Right atrium auricular region (tissue), 2 donors: ENCODE measurements at regions not wholly inside any gene's neighbourhood (a gene's known extent, or its start where the extent isn't known, plus 50 kb on each side); places are given as distances from the start of the nearest gene placed in this dataset.
A peak's percentile ranks its signal among the peaks of the same experiment; 100 is the strongest.

Source experiments
- DNase-seq: peaks from one replicate; pipeline ENCODE4 v3.0.0-alpha.2; 2019; ENCODE audit warnings: low spot score
- H3K27ac ChIP-seq, 2 donors: fragments of 200-600 bp; sonication (generic); 1 replicate in 1 of 2; 2 replicates in 1 of 2; pipeline ENCODE4 v1.5.1; 2016 to 2019
- H3K27me3 ChIP-seq, 2 donors: fragments of 200-600 bp; sonication (generic); one replicate each; pipeline versions ENCODE4 v1.5.1 to v1.6.0; 2017 to 2019
- H3K36me3 ChIP-seq: fragments of 200-600 bp; sonication (generic); one replicate; pipeline ENCODE4 v1.5.1; 2016
- H3K4me1 ChIP-seq, 2 donors: fragments of 200-600 bp; sonication (generic); one replicate each; pipeline versions ENCODE4 v1.5.1 to v1.6.0; 2017 to 2019
- H3K4me3 ChIP-seq, 2 donors: fragments of 200-600 bp; sonication (generic); 1 replicate in 1 of 2; 2 replicates in 1 of 2; pipeline ENCODE4 v1.5.1; 2017 to 2019; ENCODE audit warnings: mild to moderate bottlenecking in 1 of 2, moderate library complexity in 1 of 2
- H3K9me3 ChIP-seq, 2 donors: fragments of 200-600 bp; sonication (generic); one replicate each; pipeline ENCODE4 v1.5.1; 2019
- TF ChIP-seq, protein P1 (sequence below), 2 donors: fragments of 200-600 bp; sonication (generic); IDR thresholded peaks; one replicate each; pipeline ENCODE4 v1.5.1; 2019; ENCODE audit warnings: antibody characterized with exemption in 2 of 2

DNA sequence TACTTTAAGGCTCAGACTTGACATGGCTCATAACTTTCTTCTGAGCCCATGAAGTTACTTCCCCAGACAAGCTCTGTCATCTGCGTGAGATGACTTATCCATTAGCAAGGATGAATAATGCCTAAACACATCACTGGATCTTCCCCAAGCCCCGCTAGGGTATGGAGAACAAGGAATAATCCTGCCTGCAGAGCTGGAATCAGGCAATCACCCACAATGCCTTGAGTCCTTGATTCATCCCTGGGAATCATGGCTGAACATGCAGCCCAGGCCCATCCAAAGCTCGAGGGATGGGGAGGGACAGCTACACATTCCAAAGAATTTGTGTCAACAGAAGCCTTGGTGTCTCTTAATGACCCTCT lies 131.7 kb downstream of the PSMG1 start:
- H3K9me3 ChIP-seq, result no peaks in the 10 kb centered on the region
- no peak overlapping the region for H3K4me3 ChIP-seq
- H3K4me1 ChIP-seq, result peaks cover 0 to 27% of the 10 kb centered on the region in 2 donors
- H3K27me3 ChIP-seq, result no peaks in the 10 kb centered on the region
- no peaks in the 10 kb centered on the region for H3K36me3 ChIP-seq
- peak overlapping the region; percentile 29 to 43 for H3K27ac ChIP-seq
- DNase-seq, result no peak
- TF ChIP-seq, protein P1, sequence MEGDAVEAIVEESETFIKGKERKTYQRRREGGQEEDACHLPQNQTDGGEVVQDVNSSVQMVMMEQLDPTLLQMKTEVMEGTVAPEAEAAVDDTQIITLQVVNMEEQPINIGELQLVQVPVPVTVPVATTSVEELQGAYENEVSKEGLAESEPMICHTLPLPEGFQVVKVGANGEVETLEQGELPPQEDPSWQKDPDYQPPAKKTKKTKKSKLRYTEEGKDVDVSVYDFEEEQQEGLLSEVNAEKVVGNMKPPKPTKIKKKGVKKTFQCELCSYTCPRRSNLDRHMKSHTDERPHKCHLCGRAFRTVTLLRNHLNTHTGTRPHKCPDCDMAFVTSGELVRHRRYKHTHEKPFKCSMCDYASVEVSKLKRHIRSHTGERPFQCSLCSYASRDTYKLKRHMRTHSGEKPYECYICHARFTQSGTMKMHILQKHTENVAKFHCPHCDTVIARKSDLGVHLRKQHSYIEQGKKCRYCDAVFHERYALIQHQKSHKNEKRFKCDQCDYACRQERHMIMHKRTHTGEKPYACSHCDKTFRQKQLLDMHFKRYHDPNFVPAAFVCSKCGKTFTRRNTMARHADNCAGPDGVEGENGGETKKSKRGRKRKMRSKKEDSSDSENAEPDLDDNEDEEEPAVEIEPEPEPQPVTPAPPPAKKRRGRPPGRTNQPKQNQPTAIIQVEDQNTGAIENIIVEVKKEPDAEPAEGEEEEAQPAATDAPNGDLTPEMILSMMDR (IDR thresholded peaks at IDR 0.05), result no peak

DNA sequence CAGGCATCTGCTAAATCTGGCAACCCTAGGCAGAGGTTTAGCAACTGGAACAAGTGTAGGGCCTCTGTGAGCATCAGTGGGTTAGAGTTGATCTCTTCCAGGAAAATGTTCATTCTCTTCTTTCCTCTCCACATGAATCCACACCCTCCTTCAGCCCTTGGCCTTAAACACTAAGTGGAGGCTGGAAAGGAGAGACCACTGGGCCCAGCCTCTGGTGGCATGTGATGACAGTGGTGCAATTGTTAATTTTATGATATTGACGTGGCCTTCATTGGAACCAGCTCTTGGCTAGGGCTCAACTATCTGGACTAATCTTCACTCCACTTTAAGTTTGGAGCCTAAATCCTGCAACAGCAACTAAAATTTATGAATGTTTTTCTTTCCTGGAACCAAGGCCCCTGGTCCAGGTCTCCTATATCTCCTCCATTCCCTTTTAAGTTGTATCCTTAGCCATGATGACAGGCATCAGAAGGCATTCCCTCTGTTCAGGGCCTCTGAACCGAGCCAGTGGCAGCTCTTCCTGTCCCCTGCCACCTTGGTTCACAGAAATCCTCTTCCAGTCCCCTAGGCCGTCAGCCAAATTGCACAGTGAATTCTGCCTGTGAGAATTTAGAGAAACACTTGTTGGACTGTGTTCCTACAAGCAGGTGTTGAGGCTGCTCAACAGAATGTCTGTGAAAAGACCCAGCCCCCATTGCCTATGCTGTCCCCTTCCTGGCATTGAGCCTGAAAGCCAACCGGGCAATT lies 132.2 kb downstream of the PSMG1 start:
- TF ChIP-seq, protein P1 (IDR thresholded peaks at IDR 0.05), result no peak
- no peak overlapping the region for H3K4me3 ChIP-seq
- no peak for DNase-seq
- H3K27me3 ChIP-seq, result no peaks in the 10 kb centered on the region
- H3K4me1 ChIP-seq, result peaks cover 0 to 22% of the 10 kb centered on the region in 2 donors
- H3K9me3 ChIP-seq, result no peaks in the 10 kb centered on the region
- H3K36me3 ChIP-seq, result no peaks in the 10 kb centered on the region
- H3K27ac ChIP-seq, result peak overlapping the region; percentile 29 to 43

DNA sequence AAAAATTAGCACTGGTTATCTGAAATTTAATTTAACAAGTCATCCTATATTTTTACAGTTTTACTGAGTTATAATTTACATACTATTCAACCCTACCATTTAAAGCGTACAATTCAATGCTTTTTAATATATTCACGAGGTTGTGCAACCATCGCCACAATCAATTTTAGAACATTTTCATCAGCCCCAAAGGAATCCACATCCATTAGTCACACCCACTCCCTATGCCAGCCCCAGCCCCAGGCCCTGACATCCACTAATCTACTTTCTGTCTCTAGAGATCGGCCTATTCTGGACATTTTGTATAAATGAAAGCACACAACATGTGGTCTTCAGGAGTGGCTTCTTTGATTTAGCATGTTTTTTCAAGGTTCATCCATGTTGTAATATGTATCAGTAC lies 134.7 kb downstream of the PSMG1 start:
- Histone ChIP-seq H3K27me3 (no peaks in the 10 kb centered on the region), H3K27ac (no peak overlapping the region), H3K4me1 (peaks cover 0 to 18% of the 10 kb centered on the region in 2 donors), H3K4me3 (no peak overlapping the region), H3K36me3 (no peaks in the 10 kb centered on the region), H3K9me3 (no peaks in the 10 kb centered on the region)
- TF ChIP-seq, protein P1 (IDR thresholded peaks at IDR 0.05), result no peak
- DNase-seq, result no peak

DNA sequence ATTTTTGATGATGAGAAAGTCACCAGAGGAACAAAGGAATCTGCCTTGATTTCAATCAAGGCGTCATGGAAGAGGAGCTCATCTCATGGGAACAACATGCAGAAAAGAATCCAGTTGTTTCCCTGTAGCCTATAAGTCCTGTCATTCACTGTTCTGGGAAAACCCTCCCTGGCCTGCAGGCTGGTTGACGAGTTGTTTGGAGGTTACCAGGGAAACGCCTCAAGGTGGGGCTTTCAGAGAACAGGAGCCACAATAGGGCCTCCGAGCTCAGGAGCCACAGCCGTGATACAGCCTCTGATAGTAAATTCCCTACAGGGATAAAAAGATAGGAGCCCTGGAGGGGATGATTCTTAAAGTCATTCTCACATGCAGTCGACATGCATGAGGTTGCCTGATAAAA lies 135.2 kb downstream of the PSMG1 start:
- Histone ChIP-seq H3K27ac (no peak overlapping the region), H3K9me3 (no peaks in the 10 kb centered on the region), H3K4me1 (peaks cover 0 to 18% of the 10 kb centered on the region in 2 donors), H3K4me3 (no peak overlapping the region), H3K27me3 (no peaks in the 10 kb centered on the region), H3K36me3 (no peaks in the 10 kb centered on the region)
- no peak for DNase-seq
- TF ChIP-seq, protein P1 (IDR thresholded peaks at IDR 0.05), result no peak

DNA sequence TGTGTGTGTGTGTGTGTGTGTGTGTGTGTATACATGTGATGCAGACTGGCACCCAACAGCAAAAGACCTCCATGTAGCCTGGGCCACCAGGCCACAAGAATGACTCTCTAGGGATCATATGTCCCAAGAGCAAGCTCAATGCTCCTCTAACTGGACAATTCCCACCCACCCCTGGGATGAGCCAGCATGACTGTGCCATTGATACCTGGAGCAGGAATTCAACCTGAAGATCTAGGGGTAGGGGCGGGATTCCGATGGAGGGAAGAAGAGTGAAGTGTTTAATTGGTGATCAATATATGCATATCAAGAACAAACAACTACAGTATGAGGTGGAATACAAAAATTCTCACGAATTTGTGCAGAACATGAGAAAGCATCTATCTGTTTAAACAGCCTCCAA lies 136.2 kb downstream of the PSMG1 start:
- H3K4me1 ChIP-seq, result peaks cover 0 to 21% of the 10 kb centered on the region in 2 donors
- TF ChIP-seq, protein P1 (IDR thresholded peaks at IDR 0.05), result no peak
- H3K27ac ChIP-seq, result no peak overlapping the region

More for the DNA sequence above, 136.2 kb downstream of the PSMG1 start:
- no peak for DNase-seq
- H3K4me3 ChIP-seq, result no peak overlapping the region
- no peaks in the 10 kb centered on the region for H3K27me3 ChIP-seq
- no peaks in the 10 kb centered on the region for H3K9me3 ChIP-seq
- no peaks in the 10 kb centered on the region for H3K36me3 ChIP-seq
